HL-60 (cell line): ENCODE measurements at regions not wholly inside any gene's neighbourhood (a gene's known extent, or its start where the extent isn't known, plus 50 kb on each side); places are given as distances from the start of the nearest gene placed in this dataset.

Experiments used
- DNase-seq, 2 experiments: peaks; one replicate each; pipeline ENCODE4 v3.0.0-alpha.2; 2010 to 2020; ENCODE audit warnings: low read depth in 1 of 2, low spot score in 1 of 2
- H3K27ac ChIP-seq: fragments of 250-450 bp; sonication (Bioruptor Pico); replicated peaks from 2 replicates; pipeline ENCODE4 v1.5.1; 2020; ENCODE audit warnings: mild to moderate bottlenecking, moderate library complexity
- H3K27me3 ChIP-seq: fragments of 250-450 bp; sonication (Bioruptor Pico); 2 replicates; pipeline ENCODE4 v1.5.1; 2021; ENCODE audit warnings: mild to moderate bottlenecking, moderate library complexity; ENCODE audit not compliant: insufficient read depth, poor library complexity, severe bottlenecking
- H3K4me3 ChIP-seq: replicated peaks from 2 replicates; pipeline ENCODE4 v1.5.1; 2011; ENCODE audit warnings: mild to moderate bottlenecking, control low read depth, low read length; ENCODE audit not compliant: insufficient read depth
- CTCF ChIP-seq: IDR thresholded peaks from one replicate; pipeline ENCODE4 v1.5.1; 2011; ENCODE audit warnings: low read length, control low read depth, inconsistent platforms; ENCODE audit not compliant: insufficient read depth
- GABPA ChIP-seq: IDR thresholded peaks from 2 replicates; pipeline ENCODE4 v1.6.1; 2012; ENCODE audit warnings: low read depth
- POLR2AphosphoS5 ChIP-seq: IDR thresholded peaks from 2 replicates; pipeline ENCODE4 v1.6.1; 2012; ENCODE audit warnings: low read depth
- REST ChIP-seq: IDR thresholded peaks from 2 replicates; pipeline ENCODE4 v1.6.1; 2012; ENCODE audit warnings: low read depth; ENCODE audit not compliant: insufficient replicate concordance
- SPI1 ChIP-seq: IDR thresholded peaks from 2 replicates; pipeline ENCODE4 v1.6.1; 2012; ENCODE audit warnings: low read depth, mild to moderate bottlenecking, borderline replicate concordance

GRCh38 chr3:188947401-188948280, 224.1 kb upstream of the TPRG1 start:
- TF ChIP-seq REST (no peak), CTCF (no peak), POLR2AphosphoS5 (no peak), GABPA (no peak), SPI1 (no peak)
- Histone ChIP-seq H3K27me3 (no peaks in the 10 kb centered on the region), H3K27ac (peak overlapping the region; percentile 75), H3K4me3 (no peak overlapping the region)
- DNase-seq: no peak

GRCh38 chr3:188948281-188948996, 223.3 kb upstream of the TPRG1 start:
- TF ChIP-seq POLR2AphosphoS5: no peak
- no peak for TF ChIP-seq REST
- TF ChIP-seq GABPA: no peak
- Histone ChIP-seq H3K4me3 (no peak overlapping the region), H3K27me3 (no peaks in the 10 kb centered on the region), H3K27ac (peak overlapping the region; percentile 75)
- DNase-seq: peak in 1 of 2 experiments; percentile 52

GRCh38 chr3:188948997-188949389, 222.8 kb upstream of the TPRG1 start:
- peak overlapping the region; percentile 75 for H3K27ac ChIP-seq
- 0 out of 2 replicates have a peak, but pooled peaks have one; percentile 50 for TF ChIP-seq POLR2AphosphoS5
- TF ChIP-seq GABPA: no peak
- TF ChIP-seq CTCF: no peak
- peak; percentile 99 for TF ChIP-seq SPI1
- TF ChIP-seq REST: no peak
- H3K27me3 ChIP-seq: no peaks in the 10 kb centered on the region
- peak; percentile 35 to 86 for DNase-seq
- no peak overlapping the region for H3K4me3 ChIP-seq
